ENCODE measurements at regions not wholly inside any gene's neighbourhood (a gene's known extent, or its start where the extent isn't known, plus 50 kb on each side); places are given as distances from the start of the nearest gene placed in this dataset.
"Not testable (repeated sequence)": the region's sequence is repeated elsewhere in the genome, so short reads cannot be mapped to it uniquely, and the experiment has no call there.

DNA sequence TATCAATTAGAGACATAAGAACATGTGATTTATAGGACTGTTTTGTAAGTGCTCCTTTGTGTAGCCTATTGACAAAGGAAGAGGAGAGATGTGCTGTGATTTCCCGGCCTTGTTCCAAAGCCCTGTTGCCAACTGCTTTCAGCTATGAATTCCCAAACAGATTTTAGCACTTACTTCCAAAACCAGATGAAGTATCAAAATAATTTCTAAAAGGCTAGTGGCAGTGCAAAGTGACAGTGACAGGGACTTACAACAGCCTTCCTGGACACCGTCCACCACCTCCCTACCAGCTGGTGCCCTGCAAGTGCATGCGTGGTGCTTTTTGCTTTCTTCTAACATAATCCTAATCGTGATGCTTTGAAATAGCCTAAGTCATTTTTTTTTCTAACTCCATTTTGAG, 254.1 kb upstream of the ACTBL2 start:
- no peak overlapping the region for H3K27ac ChIP-seq
- H3K4me1 ChIP-seq = peaks cover 0 to 11% (median 0%) of the 10 kb centered on the region in 3 donors
- H3K27me3 ChIP-seq = no peaks in the 10 kb centered on the region
- no peaks in the 10 kb centered on the region for H3K36me3 ChIP-seq
- ATAC-seq = no peak
- H3K9me3 ChIP-seq = no peaks in the 10 kb centered on the region
- TF ChIP-seq POLR2AphosphoS5 (IDR thresholded peaks at IDR 0.05) = no peak
- 77 to 84% methylated on average over 3 to 4 of the region's 4 CpGs for WGBS, 2 donors (ENCODE audit: low coverage in 1 of 2)
- no peak overlapping the region for H3K4me3 ChIP-seq

DNA sequence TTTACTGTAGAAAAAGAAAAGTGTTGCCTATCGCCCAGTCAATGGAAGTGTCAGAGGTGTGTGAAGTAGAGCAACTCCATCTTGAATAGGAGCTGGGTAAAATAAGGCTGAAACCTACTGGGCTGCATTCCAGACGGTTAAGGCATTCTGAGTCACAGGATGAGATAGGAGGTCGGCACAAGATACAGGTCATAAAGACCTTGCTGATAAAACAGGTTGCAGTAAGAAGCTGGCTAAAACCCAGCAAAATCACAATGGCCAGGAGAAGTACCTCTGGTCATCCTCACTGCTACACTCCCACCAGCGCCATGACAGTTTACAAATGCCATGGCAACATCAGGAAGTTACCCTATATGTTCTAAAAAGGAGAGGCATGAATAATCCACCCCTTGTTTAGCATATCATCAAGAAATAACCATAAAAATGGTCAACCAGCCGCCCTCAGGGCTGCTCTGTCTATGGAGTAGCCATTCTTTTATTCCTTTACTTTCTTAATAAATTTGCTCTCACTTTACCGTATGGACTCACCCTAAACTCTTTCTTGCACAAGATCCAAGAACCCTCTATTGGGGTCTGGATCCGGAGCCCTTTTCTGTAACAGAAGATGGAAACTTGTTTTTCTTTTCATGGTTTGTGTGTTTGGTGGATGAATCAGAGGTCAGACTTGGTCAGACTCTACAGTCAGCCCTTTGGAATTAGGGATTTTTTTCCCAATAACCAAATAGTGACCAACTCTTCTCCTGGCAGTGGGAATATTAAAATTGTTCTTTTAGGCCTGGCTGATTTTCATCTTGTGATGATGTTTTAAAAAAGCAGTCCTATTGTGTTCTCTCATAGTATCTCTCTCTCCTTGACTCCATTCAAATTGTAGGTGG, 252.9 kb upstream of the ACTBL2 start:
- not testable (repeated sequence) for H3K9me3 ChIP-seq, H3K4me3 ChIP-seq, H3K27me3 ChIP-seq, H3K36me3 ChIP-seq
- ATAC-seq = peak; percentile 71
- H3K4me1 ChIP-seq = peaks cover 0 to 11% (median 0%) of the 10 kb centered on the region in 3 donors
- H3K27ac ChIP-seq = peak overlapping the region in 1 of 4 donors; percentile 28
- WGBS, 2 donors (ENCODE audit: low coverage in 1 of 2) = 73 to 79% methylated on average over 7 of the region's 7 CpGs

DNA sequence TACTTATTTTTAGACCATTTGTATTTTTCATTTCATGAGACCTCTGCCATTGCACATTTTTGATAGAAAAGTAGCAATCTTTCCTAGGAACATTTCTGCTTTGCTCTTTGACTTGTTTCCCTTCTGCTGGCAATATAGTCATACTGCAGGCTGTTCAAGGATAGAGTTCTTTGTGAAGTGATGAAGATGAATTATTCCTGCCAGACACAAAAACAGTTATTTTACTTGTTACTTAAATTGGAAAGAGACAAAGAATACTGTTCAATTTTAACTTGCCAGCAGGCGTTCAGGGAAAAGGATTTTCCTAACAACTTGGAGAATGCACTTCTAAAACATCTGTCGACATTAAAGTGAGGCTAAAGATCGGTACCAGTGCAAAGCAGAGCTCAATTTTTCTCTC, 251.7 kb upstream of the ACTBL2 start:
- no peak overlapping the region for H3K4me3 ChIP-seq
- no peaks in the 10 kb centered on the region for H3K9me3 ChIP-seq
- ATAC-seq = no peak
- no peaks in the 10 kb centered on the region for H3K36me3 ChIP-seq
- H3K4me1 ChIP-seq = peaks cover 0 to 11% (median 0%) of the 10 kb centered on the region in 3 donors
- 45 to 50% methylated on average over 3 of the region's 3 CpGs for WGBS, 2 donors (ENCODE audit: low coverage in 1 of 2)
- no peaks in the 10 kb centered on the region for H3K27me3 ChIP-seq
- no peak overlapping the region for H3K27ac ChIP-seq
- TF ChIP-seq POLR2A (IDR thresholded peaks at IDR 0.05) (no peak), POLR2AphosphoS5 (IDR thresholded peaks at IDR 0.05) (no peak), EP300 (IDR thresholded peaks at IDR 0.05) (no peak)
- TF ChIP-seq, protein P1, sequence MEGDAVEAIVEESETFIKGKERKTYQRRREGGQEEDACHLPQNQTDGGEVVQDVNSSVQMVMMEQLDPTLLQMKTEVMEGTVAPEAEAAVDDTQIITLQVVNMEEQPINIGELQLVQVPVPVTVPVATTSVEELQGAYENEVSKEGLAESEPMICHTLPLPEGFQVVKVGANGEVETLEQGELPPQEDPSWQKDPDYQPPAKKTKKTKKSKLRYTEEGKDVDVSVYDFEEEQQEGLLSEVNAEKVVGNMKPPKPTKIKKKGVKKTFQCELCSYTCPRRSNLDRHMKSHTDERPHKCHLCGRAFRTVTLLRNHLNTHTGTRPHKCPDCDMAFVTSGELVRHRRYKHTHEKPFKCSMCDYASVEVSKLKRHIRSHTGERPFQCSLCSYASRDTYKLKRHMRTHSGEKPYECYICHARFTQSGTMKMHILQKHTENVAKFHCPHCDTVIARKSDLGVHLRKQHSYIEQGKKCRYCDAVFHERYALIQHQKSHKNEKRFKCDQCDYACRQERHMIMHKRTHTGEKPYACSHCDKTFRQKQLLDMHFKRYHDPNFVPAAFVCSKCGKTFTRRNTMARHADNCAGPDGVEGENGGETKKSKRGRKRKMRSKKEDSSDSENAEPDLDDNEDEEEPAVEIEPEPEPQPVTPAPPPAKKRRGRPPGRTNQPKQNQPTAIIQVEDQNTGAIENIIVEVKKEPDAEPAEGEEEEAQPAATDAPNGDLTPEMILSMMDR (IDR thresholded peaks at IDR 0.05) = no peak

DNA sequence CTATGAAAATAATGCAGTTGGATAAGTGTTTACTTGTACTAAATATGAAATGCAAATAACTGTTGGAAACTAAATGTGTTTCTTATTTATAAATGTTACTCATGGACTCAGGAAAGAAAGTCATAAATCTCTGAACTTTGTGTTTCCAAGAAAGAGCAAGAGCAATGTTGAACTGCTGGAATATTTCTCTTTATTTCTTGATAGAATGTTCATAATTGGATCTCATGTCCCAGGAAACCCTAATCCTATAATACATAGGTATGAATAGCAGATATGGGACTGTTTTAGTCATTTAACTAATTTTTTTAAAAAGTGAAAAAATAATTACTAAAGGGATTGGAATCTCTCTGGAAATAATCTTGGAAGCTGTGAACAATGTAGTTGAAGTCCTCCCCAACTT, 245.0 kb upstream of the ACTBL2 start:
- no peak overlapping the region for H3K4me3 ChIP-seq
- H3K27ac ChIP-seq = no peak overlapping the region
- TF ChIP-seq, protein P1 (IDR thresholded peaks at IDR 0.05) = no peak
- no peak for TF ChIP-seq POLR2A (IDR thresholded peaks at IDR 0.05)
- TF ChIP-seq EP300 (IDR thresholded peaks at IDR 0.05) = no peak
- H3K4me1 ChIP-seq = no peaks in the 10 kb centered on the region
- H3K9me3 ChIP-seq = peaks cover 0 to 6% (median 0%) of the 10 kb centered on the region in 3 donors
- no peaks in the 10 kb centered on the region for H3K36me3 ChIP-seq
- no peaks in the 10 kb centered on the region for H3K27me3 ChIP-seq
- ATAC-seq = no peak

DNA sequence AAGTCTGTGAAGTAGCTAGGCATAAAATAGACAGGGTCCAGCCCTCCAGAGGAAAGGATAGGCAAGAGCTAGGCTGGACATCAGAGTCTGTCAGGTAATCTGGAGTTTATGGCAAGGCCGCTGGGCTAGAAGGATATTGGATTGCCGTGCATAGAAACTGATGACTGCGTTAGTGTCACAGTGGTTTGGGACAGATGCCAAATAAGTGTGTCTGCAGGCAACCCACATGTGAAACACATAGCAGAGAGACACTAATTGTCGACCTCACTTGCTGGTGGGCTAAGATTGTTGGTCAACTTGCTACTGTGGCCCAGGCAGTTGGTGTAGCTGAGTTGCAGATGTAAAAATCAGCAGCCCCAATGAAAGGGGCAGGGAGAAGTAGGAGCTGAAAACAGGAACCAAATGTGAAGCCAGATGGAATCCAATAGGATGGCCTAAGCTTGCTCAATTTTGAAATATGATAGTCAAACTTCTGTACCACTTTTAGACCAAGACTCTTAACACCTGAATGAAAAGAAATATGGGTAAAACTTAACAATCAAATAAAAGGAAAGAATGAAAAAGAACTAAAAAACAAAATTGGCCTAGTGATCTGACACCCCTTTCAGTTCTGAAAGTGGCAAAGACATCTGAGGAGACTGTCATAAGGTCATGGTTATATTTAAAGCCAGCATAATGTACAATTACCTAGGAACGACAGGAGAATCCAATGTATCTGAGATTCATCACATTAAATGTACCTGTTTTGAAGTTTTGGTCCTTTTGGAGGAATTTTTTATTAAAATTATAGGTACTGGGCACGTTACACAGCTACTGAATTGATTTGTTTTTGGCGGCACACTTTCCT, 243.3 kb upstream of the ACTBL2 start:
- no peak for ATAC-seq
- TF ChIP-seq EP300 (IDR thresholded peaks at IDR 0.05) (no peak), POLR2A (IDR thresholded peaks at IDR 0.05) (no peak), POLR2AphosphoS5 (IDR thresholded peaks at IDR 0.05) (no peak)
- TF ChIP-seq, protein P1 (IDR thresholded peaks at IDR 0.05) = no peak
- WGBS, 2 donors (ENCODE audit: low coverage in 1 of 2) = 89 to 92% methylated on average over 6 to 7 of the region's 7 CpGs
- H3K27me3 ChIP-seq = no peaks in the 10 kb centered on the region
- no peak overlapping the region for H3K4me3 ChIP-seq
- H3K36me3 ChIP-seq = no peaks in the 10 kb centered on the region
- no peak overlapping the region for H3K27ac ChIP-seq
- H3K9me3 ChIP-seq = peaks cover 0 to 6% (median 0%) of the 10 kb centered on the region in 3 donors
- H3K4me1 ChIP-seq = no peaks in the 10 kb centered on the region
